Ishikawa (cell line): ENCODE measurements at regions not wholly inside any gene's neighbourhood (a gene's known extent, or its start where the extent isn't known, plus 50 kb on each side); places are given as distances from the start of the nearest gene placed in this dataset.

Source experiments
- CEBPB ChIP-seq: IDR thresholded peaks from 2 replicates; pipeline ENCODE4 v1.6.1; 2012
- CREB1 ChIP-seq: IDR thresholded peaks from 2 replicates; pipeline ENCODE4 v1.6.1; 2012; ENCODE audit warnings: low read depth
- EGR1 ChIP-seq: IDR thresholded peaks from 2 replicates; pipeline ENCODE4 v1.6.1; 2012
- EP300 ChIP-seq: IDR thresholded peaks from 2 replicates; pipeline ENCODE4 v1.6.1; 2012; ENCODE audit warnings: borderline replicate concordance
- FOXM1 ChIP-seq: IDR thresholded peaks from 2 replicates; pipeline ENCODE4 v1.6.1; 2012; ENCODE audit warnings: low read depth, borderline replicate concordance
- NFIC ChIP-seq: IDR thresholded peaks from 2 replicates; pipeline ENCODE4 v1.6.1; 2012
- RAD21 ChIP-seq: IDR thresholded peaks from 2 replicates; pipeline ENCODE4 v1.6.1; 2012; ENCODE audit warnings: low read depth
- TAF1 ChIP-seq: IDR thresholded peaks from 2 replicates; pipeline ENCODE4 v1.6.1; 2012; ENCODE audit warnings: low read depth, mild to moderate bottlenecking
- TCF12 ChIP-seq: IDR thresholded peaks from 2 replicates; pipeline ENCODE4 v1.6.1; 2012; ENCODE audit warnings: low read depth
- TEAD4 ChIP-seq: IDR thresholded peaks from 2 replicates; pipeline ENCODE4 v1.6.1; 2012
- YY1 ChIP-seq: IDR thresholded peaks from 2 replicates; pipeline ENCODE4 v1.6.1; 2012; ENCODE audit warnings: low read depth
- ZBTB7A ChIP-seq: IDR thresholded peaks from 2 replicates; pipeline ENCODE4 v1.6.1; 2012; ENCODE audit warnings: low read depth
- TF ChIP-seq, protein P1 (sequence below): IDR thresholded peaks from 2 replicates; pipeline ENCODE4 v1.6.1; 2012
- TF ChIP-seq, protein P2 (sequence below): IDR thresholded peaks from 2 replicates; pipeline ENCODE4 v1.6.1; 2012
- TF ChIP-seq, protein P3 (sequence below): IDR thresholded peaks from 2 replicates; pipeline ENCODE4 v1.6.1; 2012; ENCODE audit warnings: low read depth, mild to moderate bottlenecking

DNA sequence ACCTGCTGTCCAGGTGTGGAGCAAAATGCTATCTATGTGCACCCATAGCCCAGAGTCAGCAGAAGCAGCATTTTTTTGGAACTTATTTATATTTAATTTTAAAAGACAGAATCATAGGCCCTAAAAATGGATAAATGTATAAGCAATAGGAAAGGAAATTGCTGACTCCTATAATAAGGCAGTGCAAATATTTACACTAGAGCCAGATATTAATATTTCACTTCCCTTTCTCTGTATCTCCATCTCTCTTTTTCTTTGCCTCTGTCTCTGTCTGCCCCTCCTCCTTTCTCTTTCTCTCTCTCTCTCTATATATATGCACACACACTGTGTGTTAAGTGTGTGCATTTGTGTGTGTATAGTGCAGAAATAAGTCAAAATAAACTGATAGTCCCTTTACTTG, 375.6 kb downstream of the SOX11 start:
- TF ChIP-seq, protein P1, sequence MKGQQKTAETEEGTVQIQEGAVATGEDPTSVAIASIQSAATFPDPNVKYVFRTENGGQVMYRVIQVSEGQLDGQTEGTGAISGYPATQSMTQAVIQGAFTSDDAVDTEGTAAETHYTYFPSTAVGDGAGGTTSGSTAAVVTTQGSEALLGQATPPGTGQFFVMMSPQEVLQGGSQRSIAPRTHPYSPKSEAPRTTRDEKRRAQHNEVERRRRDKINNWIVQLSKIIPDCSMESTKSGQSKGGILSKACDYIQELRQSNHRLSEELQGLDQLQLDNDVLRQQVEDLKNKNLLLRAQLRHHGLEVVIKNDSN = no peak
- TF ChIP-seq CREB1 (no peak), YY1 (no peak), TEAD4 (no peak), FOXM1 (no peak), RAD21 (no peak), NFIC (no peak), CEBPB (no peak)
- TF ChIP-seq, protein P2, sequence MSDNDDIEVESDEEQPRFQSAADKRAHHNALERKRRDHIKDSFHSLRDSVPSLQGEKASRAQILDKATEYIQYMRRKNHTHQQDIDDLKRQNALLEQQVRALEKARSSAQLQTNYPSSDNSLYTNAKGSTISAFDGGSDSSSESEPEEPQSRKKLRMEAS = no peak
- TF ChIP-seq, protein P3, sequence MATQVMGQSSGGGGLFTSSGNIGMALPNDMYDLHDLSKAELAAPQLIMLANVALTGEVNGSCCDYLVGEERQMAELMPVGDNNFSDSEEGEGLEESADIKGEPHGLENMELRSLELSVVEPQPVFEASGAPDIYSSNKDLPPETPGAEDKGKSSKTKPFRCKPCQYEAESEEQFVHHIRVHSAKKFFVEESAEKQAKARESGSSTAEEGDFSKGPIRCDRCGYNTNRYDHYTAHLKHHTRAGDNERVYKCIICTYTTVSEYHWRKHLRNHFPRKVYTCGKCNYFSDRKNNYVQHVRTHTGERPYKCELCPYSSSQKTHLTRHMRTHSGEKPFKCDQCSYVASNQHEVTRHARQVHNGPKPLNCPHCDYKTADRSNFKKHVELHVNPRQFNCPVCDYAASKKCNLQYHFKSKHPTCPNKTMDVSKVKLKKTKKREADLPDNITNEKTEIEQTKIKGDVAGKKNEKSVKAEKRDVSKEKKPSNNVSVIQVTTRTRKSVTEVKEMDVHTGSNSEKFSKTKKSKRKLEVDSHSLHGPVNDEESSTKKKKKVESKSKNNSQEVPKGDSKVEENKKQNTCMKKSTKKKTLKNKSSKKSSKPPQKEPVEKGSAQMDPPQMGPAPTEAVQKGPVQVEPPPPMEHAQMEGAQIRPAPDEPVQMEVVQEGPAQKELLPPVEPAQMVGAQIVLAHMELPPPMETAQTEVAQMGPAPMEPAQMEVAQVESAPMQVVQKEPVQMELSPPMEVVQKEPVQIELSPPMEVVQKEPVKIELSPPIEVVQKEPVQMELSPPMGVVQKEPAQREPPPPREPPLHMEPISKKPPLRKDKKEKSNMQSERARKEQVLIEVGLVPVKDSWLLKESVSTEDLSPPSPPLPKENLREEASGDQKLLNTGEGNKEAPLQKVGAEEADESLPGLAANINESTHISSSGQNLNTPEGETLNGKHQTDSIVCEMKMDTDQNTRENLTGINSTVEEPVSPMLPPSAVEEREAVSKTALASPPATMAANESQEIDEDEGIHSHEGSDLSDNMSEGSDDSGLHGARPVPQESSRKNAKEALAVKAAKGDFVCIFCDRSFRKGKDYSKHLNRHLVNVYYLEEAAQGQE = no peak

DNA sequence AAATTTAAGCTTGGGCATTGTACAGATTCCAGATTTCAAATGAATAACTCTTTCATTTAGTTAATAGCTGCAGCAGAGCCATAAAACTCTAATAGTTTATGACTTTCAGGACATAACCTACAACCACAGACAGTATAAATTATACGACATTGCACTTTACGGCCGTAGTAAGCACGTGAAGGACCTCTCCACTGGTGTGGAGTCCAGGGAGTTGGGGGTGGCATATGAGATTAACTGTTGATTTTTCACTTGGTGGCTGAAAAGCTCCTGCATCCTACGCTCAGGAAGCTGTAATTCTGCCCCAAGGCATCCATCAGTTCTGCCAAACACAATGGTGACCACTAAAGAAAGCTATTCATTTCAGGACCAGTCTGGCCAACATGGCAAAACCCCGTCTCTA, 376.2 kb downstream of the SOX11 start:
- TF ChIP-seq EP300 = no peak
- TF ChIP-seq YY1 = no peak
- TF ChIP-seq, protein P3 = no peak
- no peak for TF ChIP-seq EGR1
- no peak for TF ChIP-seq RAD21
- TF ChIP-seq TEAD4 = no peak
- no peak for TF ChIP-seq ZBTB7A
- TF ChIP-seq CREB1 = no peak
- no peak for TF ChIP-seq TCF12

DNA sequence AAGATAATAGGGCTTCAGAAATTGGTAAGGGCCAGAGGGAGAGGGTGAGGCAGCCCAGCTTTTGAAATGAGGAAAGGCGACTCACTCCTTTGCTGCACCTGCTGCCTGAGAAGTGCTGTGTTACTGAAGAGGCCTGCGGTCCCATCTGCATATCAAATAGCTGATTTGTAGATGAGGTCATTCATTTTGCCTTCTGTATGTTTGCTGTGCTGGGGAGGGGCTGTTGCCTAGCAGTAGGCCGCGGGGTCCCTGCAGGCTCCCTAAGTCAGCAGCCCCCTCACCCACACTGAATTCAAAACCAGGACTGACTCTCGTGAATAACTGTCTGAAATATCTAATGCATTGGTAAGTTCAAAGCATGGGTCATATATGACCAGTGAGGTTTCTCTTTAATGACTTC, 377.2 kb downstream of the SOX11 start:
- TF ChIP-seq TCF12 (no peak), EGR1 (no peak)

DNA sequence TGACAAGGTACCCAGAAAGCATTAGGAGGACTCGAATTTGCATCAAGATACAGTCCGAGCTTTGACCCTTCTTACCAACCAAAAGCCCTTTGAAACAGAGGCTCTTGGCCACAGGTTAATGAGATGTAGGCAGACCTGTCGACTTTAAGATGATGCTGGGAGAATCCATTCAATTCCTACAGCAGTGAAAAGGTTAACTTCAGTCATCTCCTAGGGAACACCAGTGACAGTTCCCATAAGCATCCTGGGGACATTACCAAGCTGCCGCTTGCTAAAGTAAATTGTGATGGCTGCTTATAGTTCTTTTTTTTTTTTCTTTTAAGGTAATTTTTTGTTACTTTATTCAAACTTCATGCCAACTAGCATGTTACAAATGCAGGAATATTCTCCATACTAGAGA, 379.3 kb downstream of the SOX11 start:
- no peak for TF ChIP-seq TCF12
- TF ChIP-seq EGR1 = no peak
- no peak for TF ChIP-seq RAD21
- no peak for TF ChIP-seq TAF1
- no peak for TF ChIP-seq YY1
- TF ChIP-seq, protein P3 = no peak
- no peak for TF ChIP-seq CEBPB
- TF ChIP-seq, protein P1 = no peak
- TF ChIP-seq CREB1 = no peak
- TF ChIP-seq EP300 = no peak
- TF ChIP-seq, protein P2 = no peak
- no peak for TF ChIP-seq ZBTB7A
- no peak for TF ChIP-seq TEAD4
- TF ChIP-seq FOXM1 = no peak
- no peak for TF ChIP-seq NFIC

DNA sequence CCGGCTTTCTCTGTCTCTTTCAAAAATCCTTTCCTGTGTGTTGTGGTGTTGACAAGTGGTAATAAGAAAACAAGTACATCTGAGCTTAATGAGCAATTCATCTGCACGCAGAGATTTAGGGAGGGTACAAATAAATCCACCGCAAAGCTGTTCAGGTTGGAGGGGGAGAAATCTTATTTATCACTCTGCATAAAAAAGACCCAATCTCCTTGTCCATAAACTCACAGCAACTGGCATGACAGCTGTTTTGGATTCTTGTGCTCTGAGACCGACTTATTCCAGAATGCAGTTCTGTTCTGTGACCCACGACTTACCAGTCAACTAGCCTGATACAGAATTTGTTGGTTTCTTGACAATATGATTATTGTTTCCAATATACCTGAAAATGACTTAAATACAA, 380.1 kb downstream of the SOX11 start:
- TF ChIP-seq CREB1 (no peak), FOXM1 (no peak), TEAD4 (no peak)

DNA sequence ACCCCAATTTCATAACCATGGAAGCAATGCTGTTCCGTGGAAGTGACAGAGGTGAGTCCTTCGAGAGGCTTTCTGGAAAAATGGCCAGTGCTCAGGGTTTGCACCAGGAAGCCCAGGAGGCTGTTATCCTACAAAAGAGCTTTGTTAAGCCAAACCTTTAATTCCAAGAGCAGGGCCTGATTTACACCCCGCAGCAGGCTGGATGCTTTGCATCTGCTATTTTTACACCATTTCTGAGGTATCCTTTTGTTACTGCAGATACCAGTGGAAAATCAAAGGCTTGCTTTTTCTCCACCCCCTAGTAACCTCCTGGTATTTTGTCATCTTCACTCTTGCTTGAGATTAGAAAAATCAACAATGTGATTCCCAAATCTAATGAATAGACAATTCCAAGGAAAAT, 380.6 kb downstream of the SOX11 start:
- TF ChIP-seq EGR1 = no peak
